ENCODE measurements at regions not wholly inside any gene's neighbourhood (a gene's known extent, or its start where the extent isn't known, plus 50 kb on each side); places are given as distances from the start of the nearest gene placed in this dataset.

- TF ChIP-seq ZNF366 (tag by site-specific recombination; conservative IDR thresholded peaks at IDR 0.05) (no peak), ZNF354C (tag by site-specific recombination; IDR thresholded peaks at IDR 0.05; ENCODE audit: borderline replicate concordance, low read depth) (no peak), ZNF394 (tag by site-specific recombination; IDR thresholded peaks at IDR 0.05; ENCODE audit: borderline replicate concordance) (no peak), ZNF426 (tag by site-specific recombination; IDR thresholded peaks at IDR 0.05) (no peak), ZNF404 (tag by site-specific recombination; IDR thresholded peaks at IDR 0.05) (no peak)
These were observed 110.8 kb downstream of the TSEN15 start (continued) for GRCh38 chr1:184162281-184162680.

- Histone ChIP-seq H3K4me3 (ENCODE audit: low read depth, low read length) (no peak overlapping the region), H3K36me3 (ENCODE audit: control insufficient read depth in 2 of 2, insufficient read depth in 1 of 2, low read length in 2 of 2) (no peaks in the 10 kb centered on the region), H3K9me3 (ENCODE audit: control insufficient read depth, insufficient read depth, low read depth, low read length) (no peaks in the 10 kb centered on the region), H3K27ac (ENCODE audit: extremely low read depth, low read depth, low read length) (no peak overlapping the region), H3K4me1 (ENCODE audit: control insufficient read depth, insufficient read depth, low read length) (no peaks in the 10 kb centered on the region)
- TF ChIP-seq ZNF530 (tag by site-specific recombination; IDR thresholded peaks at IDR 0.05; ENCODE audit: low read depth): no peak
- no peak for TF ChIP-seq ZNF473 (tag by site-specific recombination; IDR thresholded peaks at IDR 0.05)
- TF ChIP-seq ZNF514 (tag by site-specific recombination; IDR thresholded peaks at IDR 0.05): no peak
- no peak for TF ChIP-seq ZNF692 (tag by site-specific recombination; IDR thresholded peaks at IDR 0.05)
- TF ChIP-seq ZNF548 (tag by site-specific recombination; IDR thresholded peaks at IDR 0.05): no peak
- peak; percentile 98 for TF ChIP-seq ZNF449 (tag by site-specific recombination; IDR thresholded peaks at IDR 0.05)
- ChIA-PET CTCF (interaction anchor here (0.6 to 0.7 kb wide), 3 partner anchors 43 to 455 kb away, joined by 3 read pairs; no protein-coding TSS in a partner anchor), POLR2A (no interaction called here)
These were observed 112.3 kb downstream of the TSEN15 start for GRCh38 chr1:184163674-184164465.

- Histone ChIP-seq H3K4me3 (ENCODE audit: low read depth, low read length) (no peak overlapping the region), H3K9me3 (ENCODE audit: control insufficient read depth, insufficient read depth, low read depth, low read length) (no peaks in the 10 kb centered on the region), H3K4me1 (ENCODE audit: control insufficient read depth, insufficient read depth, low read length) (no peaks in the 10 kb centered on the region), H3K36me3 (ENCODE audit: control insufficient read depth in 2 of 2, insufficient read depth in 1 of 2, low read length in 2 of 2) (no peaks in the 10 kb centered on the region), H3K27ac (ENCODE audit: extremely low read depth, low read depth, low read length) (no peak overlapping the region)
- POLR2A ChIA-PET: no interaction called here
- CTCF ChIA-PET: no interaction called here
- TF ChIP-seq KLF10 (tag by site-specific recombination; IDR thresholded peaks at IDR 0.05) (no peak), ELK4 (IDR thresholded peaks at IDR 0.05; ENCODE audit: borderline replicate concordance, low read depth, low read length) (no peak), ZNF2 (tag by site-specific recombination; IDR thresholded peaks at IDR 0.05) (no peak), ZFP41 (tag by site-specific recombination; IDR thresholded peaks at IDR 0.05; ENCODE audit: borderline replicate concordance) (no peak), ZNF366 (tag by site-specific recombination; conservative IDR thresholded peaks at IDR 0.05) (no peak), ZEB2 (tag by site-specific recombination; IDR thresholded peaks at IDR 0.05) (no peak), ZNF692 (tag by site-specific recombination; IDR thresholded peaks at IDR 0.05) (no peak), ZNF274 (IDR thresholded peaks at IDR 0.05; ENCODE audit: low read length) (no peak), ZNF274 (tag by site-specific recombination; IDR thresholded peaks at IDR 0.05; ENCODE audit: borderline replicate concordance) (no peak), ZBTB20 (tag by site-specific recombination; IDR thresholded peaks at IDR 0.05) (no peak), SALL2 (tag by site-specific recombination; IDR thresholded peaks at IDR 0.05; ENCODE audit: borderline replicate concordance) (no peak), GLIS2 (tag by site-specific recombination; IDR thresholded peaks at IDR 0.05) (no peak), ZBTB6 (tag by site-specific recombination; IDR thresholded peaks at IDR 0.05) (no peak), ZNF544 (tag by site-specific recombination; IDR thresholded peaks at IDR 0.05) (no peak), ZNF747 (tag by site-specific recombination; IDR thresholded peaks at IDR 0.05) (no peak)
These were observed 113.0 kb downstream of the TSEN15 start for GRCh38 chr1:184164536-184164935.
